Left colon (tissue), 2 donors: ENCODE measurements at regions not wholly inside any gene's neighbourhood (a gene's known extent, or its start where the extent isn't known, plus 50 kb on each side); places are given as distances from the start of the nearest gene placed in this dataset.
"Not testable (repeated sequence)": the region's sequence is repeated elsewhere in the genome, so short reads cannot be mapped to it uniquely, and the experiment has no call there.

ENCODE experiments used
- ATAC-seq: fragments of 200-7000 bp; cut with Tn5 transposase; one replicate; pipeline ENCODE4 v1.9.1; 2020; ENCODE audit warnings: mild to moderate bottlenecking, moderate library complexity
- DNase-seq, 2 donors: peaks; one replicate each; pipeline ENCODE4 v3.0.0-alpha.2; 2020
- intact Hi-C, 2 donors: fragments of 100-400 bp; cut with DNase I in 1 of 2; cut with micrococcal nuclease in 1 of 2; formaldehyde crosslinking; loops; one replicate each; pipeline versions ENCODE4 v1.11.2 to v1.14.0; 2022; cut with DNase I, micrococcal nuclease
- donor health status: DM: no; HTN: no; CAD: no.
- donor health status: DM: yes; HTN: yes; CAD: no.

DNA sequence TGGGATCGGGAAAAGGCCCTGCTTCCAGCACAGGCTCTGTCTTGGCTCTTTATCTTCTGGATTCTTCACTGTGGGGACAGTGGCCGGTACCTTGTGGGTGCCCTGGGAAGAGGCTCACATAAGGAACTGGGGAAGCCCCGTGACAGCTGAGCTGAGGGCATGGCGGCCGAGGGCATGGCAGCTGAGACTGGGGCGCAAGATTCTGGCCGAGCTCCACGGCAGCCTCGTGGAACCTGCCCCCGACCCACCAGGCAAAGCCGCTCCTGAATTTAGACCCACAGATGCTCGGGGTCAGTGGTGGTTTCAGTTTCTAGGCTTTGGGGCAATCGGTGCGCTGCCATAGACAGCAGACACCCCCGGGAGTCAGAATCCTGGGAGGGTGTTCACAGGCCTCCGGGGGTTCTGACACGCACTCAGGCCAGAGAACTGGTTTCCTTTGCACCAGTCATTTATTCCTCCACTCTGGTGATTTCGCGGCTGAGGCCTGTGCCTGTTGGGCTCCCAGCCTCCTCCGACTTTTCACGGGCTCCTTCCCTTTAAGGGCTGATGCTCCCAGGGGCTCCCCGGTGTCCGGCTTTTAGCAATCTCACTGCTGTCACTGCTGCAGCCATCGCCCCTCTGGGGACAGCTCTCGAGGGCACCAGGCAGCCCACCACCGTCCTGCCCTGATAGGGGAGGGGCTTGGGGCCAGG lies 117.6 kb downstream of the TEX29 start:
- DNase-seq: no peak

DNA sequence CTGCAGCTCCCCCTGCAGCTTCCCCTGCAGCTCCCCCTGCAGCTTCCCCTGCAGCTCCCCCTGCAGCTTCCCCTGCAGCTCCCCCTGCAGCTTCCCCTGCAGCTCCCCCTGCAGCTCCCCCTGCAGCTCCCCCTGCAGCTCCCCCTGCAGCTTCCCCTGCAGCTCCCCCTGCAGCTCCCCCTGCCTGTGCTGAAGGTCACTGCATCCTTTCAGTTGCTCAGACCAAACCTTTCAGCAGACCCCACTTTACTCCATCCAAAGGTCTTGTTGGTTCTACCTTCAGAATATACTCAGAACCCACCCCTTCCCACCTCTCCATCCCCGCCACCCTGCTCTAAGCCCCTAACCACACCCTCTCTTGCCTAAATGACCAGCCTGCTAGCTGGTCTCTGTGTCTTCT lies 120.0 kb downstream of the TEX29 start:
- DNase-seq, ATAC-seq, intact Hi-C loops: not testable (repeated sequence)

More for the DNA sequence above, 117.6 kb downstream of the TEX29 start:
- ATAC-seq: no peak
- intact Hi-C loops: no loop called here

DNA sequence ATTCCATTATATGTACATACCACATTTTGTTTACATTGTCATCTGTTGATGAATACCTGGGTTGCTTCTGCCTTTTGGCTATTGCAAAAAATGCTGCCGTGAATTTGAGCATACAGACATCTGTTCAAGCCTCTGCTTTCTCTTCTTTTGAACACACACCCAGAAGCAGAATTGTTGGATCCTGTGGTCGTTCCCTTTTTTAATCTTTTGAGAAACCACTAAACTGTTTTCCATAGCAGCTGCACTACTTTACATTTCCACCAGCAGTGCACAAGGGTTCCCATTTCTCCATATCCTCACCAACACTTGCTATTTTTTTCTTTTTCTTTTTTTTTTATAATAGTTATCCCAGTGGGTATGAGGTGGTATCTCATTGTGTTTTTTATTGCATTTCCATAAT lies 123.5 kb downstream of the TEX29 start:
- intact Hi-C loops: no loop called here
- DNase-seq (no peak), ATAC-seq (no peak)

DNA sequence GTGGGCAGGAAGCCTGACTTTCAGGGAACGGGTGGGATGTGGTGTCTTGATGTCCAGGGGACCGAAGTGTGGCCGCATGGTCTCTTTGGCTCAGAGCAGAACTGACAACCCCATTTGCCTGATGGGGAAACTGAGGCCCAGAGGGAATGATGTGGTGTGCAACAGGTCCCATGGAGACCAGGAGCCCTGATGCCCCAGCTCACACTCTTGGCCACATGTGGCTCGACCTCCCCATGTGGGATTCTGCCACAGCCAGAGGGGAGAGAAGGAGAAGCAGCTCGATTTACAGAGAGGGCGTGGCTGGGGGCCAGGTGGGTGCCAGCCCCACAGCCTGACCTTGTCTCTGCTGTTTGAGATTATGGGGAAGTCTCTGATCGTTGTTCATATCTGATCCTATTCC lies 128.1 kb downstream of the TEX29 start:
- intact Hi-C loops: no loop called here
- DNase-seq (no peak), ATAC-seq (no peak)

DNA sequence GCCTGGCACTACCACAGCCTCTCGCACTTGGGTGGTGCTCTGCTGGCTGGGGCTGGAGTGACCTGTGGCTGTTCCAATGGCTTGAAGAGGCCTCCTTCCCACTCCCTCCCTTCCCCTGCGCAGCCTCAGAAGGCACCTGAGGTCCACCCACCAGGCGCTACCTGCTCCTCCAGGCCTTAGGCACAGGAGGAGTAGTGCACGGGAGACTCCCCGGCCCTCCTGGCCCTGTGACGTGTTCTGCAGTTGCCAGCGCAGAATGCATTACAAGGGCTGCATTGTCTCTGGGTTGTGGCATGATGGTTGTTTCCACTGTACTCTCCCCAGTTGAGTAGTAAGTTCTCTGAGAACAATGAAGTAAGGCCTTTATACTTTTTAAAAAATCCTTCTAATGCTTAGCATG lies 128.6 kb downstream of the TEX29 start:
- no peak for ATAC-seq

DNA sequence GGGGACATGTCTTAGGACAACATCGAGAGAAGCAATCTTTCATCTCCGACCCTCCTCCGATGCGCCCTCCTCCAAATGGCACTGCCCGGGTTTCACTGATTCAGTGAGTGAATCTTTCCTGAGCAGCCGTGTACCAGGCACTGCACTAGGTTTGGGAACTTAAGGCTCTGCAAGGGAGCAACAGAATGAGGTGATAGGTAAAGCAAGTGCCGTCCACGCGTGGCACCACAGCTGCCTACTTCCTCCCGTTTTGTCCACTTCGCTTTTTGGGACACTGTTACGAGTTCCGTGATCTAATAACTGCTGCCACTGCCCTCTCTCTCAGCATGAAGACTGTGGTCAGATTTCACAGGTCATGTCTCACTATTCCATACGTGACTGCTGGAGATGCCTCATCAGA lies 131.0 kb downstream of the TEX29 start:
- ATAC-seq: no peak
- intact Hi-C loops: no loop called here
- DNase-seq: no peak

More for the DNA sequence above, 128.6 kb downstream of the TEX29 start:
- intact Hi-C loops: no loop called here
- DNase-seq: no peak

DNA sequence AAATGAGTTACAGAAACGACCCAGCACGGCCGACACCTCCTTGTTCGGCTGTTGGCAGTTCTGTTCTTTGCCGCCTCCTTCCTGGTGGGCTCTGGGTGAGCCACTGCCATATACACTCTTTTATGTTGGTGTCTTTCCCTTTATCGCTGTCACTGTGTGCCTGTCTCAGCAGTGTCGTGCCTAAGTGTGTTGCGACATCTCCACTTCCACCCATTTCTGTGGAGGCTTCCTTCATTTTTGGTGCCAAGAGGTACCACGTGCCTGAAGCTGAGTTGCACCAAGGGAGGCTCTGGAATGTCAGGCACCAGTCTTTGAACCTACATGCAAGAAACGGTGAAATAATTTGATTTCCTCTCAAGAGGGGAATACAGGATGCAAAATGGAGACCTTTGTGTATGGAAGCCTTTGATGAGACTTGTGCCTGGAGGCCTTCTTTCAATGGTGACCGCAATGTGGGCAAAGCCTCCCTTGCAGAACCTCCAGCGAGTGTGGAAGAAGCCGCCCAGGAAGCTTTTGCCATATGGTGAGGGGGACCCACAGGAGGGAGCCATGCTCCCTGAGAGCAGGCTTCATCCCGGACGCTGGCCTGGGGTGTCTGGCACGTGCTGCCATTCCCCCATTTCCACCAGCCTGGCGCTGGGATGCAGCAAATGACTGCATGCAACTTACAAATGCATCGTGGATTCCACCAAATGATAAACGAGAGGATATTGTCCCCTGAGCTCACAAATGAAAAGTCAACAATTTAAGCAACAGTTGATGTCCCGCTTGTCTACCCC lies 136.2 kb downstream of the TEX29 start:
- DNase-seq: no peak
- intact Hi-C loops: no loop called here
- ATAC-seq: no peak

DNA sequence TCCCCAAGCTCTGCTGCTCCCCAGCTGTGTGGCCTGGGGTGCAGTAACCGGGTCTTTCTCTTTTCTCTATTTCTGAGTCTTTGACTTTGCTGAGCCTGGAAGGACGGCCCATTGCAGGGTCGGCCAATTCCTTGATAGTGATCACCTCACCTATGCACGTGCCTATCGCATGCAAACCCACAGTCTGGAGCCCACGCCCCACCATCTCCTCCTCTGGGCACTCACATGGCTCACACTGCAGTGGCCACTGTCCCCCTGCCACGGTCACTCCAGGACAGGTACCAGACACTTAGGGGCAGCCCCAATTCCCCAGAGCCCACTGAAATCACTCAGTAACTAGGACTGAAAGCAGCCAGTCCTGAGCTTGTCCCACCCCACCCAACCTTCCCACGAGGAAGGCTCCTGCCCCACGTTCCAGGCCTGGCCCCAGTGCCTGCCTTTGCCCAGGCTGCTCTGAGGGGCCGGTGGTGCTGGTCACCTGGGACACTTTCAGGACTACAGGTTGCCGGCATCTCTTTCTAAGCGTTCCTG lies 137.6 kb downstream of the TEX29 start:
- ATAC-seq: no peak
- DNase-seq: no peak
- intact Hi-C loops: no loop called here

DNA sequence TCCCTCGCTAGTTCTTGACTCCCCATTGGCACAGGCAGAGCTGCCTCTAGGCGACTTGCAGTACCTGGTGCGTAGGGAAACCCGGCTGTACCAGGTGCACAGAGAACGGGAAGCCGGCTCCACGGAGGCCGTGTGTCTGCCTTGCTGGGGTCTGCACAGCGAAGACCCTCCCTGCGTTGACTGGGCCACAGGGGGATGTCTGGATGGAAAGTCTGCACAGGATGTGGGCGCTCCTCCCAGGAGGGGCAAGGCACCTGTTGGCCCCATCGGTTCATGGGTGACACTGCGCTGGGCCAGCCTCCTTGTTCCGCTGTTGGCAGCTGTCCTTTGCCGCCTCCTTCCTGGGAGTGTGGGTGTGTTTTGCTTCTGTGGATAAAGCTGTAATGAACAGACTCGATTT lies 138.3 kb downstream of the TEX29 start:
- intact Hi-C loops: no loop called here

DNA sequence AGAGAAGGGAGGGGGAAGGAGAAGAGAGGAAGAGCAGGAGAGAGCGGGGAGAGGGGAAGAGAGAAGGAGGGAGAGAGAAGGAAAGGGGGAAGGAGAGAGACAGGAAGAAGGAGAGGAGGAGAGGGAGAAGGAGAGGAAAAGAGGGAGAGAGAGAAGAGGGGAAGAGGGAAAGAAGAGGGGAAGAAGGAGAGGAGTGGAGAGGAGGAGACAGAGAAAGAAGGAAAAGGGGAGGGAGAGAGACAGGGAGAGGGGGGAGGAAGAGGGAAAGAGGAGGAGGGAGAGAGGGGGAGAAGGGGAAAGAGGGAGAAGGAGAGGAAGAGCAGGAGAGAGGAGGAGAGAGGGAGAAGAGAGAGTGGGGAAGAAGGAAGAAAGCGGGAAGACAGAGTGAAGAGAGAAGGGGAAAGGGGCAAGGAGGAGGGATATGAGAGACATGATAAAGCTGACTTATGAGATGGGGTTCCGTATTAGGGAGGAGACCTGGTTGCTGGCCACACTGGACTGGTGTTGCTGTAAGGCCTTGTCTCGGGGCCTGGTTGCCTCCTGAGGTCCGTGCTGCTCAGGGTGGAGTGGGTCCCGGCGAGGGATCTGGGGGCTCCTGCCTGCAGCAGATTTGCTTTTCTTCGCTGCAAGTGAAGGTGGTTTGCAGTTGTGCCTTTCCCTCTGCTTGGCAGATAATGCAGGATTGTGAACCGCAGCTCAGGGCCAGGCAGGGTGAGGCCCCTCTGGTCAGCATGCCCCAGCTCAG lies 139.5 kb downstream of the TEX29 start:
- no peak for ATAC-seq
- intact Hi-C loops: no loop called here
- DNase-seq: no peak

More for the DNA sequence above, 138.3 kb downstream of the TEX29 start:
- ATAC-seq (no peak), DNase-seq (no peak)

DNA sequence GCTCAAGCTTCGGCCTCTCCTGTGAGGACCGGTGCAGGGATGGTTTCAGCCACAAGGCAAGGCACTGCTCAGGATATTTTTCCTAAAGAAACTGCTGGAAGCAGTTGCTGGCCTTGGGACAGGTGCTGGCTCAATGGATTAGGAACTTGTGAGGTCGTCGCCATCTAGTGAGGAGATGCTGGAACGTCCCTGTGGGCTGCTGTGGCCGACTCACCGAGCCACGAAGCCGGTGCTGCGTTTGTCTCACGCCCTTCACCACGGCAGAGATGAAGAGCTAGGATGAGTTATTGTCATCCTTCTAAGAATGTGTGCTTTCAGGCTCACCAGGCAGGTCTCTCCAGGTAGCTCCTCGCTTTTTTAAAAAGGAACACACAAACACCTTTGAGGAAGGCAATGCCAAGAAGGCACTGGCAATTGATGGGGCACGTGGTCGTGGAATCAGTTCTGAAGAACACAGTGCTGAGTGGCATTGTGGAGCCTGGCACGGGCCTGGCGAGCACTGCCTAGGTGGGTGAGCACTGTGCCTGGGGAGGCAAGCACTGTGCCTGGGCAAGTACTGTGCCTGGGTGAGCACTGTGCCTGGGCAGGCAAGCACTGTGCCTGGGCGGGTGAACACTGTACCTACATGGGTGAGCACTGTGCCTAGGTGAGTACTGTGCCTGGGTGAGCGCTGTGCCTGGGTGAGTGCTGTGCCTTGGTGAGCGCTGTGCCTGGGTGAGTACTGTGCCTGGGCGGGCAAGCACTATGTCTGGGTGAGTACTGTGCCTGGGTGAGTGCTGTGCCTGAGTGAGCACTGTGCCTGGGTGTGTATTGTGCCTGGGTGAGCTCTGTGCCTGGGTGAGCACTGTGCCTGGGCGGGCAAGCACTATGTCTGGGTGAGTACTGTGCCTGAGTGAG lies 140.4 kb downstream of the TEX29 start:
- DNase-seq (peak in 1 of 2 donors; percentile 19), ATAC-seq (peak; percentile 61)
- intact Hi-C loops: no loop called here

DNA sequence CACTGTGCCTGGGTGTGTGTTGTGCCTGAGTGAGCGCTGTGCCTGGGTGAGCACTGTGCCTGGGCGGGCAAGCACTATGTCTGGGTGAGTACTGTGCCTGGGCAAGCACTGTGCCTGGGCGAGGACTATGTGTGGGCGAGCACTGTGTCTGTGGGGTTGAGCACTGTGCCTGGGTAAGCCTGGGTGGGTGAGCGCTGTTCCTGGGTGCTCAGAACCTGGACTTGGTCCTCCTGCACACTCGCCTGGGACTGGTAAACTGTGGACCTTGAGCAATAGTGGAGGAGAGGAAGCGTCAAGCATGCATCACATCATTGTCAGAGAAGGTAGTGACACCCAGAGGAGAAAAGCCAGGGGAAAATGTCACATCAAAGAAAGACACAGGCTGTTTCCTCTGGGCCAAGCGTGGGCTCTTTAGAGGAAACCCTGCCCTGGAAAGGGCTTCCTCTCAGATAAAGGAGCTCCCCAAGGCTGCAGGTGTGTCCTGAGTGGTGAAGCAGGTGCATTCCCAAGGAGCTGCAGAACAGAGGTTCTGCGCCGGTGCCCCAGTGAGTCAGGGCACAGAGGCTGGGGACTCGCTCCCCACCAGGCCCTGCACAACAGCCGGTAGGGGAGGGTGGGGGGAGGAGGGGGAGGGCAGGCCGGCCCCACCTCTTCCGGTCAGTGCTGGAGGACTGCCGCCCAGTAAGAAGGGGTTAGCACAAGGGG lies 141.2 kb downstream of the TEX29 start:
- DNase-seq: no peak

DNA sequence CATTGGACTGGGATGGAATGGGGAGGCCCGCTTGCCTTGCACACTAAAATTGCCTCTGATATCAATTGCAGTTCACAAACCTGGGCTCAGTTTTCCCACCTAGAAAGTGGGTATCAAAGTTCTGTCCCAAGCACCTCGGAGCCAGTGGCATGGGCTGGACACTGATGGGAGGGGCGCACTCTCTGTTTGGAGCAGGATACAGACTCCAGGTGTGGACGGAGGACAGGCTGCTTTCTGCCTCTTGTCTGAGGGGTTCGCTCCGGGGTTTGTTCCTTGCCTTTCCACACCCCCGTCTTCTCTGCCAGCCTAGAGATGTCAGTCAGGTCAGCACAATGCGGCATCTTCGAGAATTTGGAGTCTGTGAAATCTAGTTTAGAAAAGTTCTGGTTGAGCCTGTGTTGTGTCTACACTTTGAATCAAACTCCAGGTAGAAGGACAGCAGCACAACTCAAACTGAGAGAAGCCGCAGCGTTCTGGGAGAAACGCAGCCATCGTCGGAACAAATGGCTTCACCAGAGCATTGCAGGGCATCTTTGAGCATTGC lies 141.9 kb downstream of the TEX29 start:
- no peak for ATAC-seq
- intact Hi-C loops: no loop called here
- no peak for DNase-seq

More for the DNA sequence above, 141.2 kb downstream of the TEX29 start:
- no peak for ATAC-seq
- intact Hi-C loops: no loop called here

DNA sequence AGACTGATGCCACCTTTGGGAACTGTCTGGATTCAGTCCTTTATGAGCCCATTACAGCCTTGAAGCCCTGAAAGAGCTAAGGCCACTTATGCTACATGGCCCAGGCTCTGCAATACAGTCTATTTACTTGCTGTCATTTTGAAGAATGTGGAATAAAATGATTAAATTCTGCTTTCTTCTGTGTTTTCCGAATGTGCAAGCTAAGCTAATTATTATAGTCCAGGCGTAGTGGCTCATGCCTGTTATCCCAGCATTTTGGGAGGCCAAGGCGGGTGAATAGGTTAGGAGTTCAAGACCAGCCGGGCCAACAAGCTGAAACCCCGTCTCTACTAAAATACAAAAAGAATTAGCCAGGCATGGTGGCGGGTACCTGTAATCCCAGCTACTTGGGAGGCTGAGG lies 142.5 kb downstream of the TEX29 start:
- intact Hi-C loops: no loop called here
- ATAC-seq (no peak), DNase-seq (no peak)

DNA sequence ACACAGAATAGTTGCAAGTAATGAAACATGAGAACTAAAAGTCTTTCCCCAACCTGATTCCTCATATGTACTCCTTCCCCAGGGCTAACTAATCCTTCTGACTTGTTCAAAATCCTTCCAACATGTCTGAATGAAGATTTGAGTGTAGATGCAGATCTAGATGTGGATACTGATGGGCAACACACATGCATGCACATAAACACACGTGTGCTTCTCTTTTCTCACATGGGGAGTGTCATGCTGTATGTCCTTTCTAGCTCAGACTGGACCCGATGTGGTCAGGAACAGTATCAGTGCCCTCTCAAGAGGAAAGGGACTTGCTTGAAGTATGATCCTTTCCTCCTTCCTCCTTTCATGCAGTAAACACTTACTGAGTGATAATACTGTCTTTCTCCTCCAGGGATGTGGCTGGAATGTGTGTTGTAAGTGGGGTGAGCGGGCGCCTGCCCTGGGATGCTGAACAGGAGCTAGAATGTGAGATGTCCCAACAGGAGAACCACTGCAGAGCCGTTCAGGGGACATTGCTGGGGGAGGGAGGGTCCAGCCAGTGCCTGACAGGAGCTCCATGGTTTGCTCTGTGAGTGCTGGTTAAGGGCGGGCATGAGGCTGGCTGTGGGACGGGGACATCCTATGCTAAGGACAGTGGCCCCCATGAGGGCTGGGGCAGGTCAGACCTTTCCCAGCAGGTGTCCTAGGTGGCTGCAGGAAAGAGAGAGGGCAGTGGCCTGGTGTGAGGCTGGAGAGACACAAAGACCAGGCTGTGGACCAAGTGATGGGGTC lies 146.9 kb downstream of the TEX29 start:
- intact Hi-C loops: no loop called here
- DNase-seq (no peak), ATAC-seq (no peak)

DNA sequence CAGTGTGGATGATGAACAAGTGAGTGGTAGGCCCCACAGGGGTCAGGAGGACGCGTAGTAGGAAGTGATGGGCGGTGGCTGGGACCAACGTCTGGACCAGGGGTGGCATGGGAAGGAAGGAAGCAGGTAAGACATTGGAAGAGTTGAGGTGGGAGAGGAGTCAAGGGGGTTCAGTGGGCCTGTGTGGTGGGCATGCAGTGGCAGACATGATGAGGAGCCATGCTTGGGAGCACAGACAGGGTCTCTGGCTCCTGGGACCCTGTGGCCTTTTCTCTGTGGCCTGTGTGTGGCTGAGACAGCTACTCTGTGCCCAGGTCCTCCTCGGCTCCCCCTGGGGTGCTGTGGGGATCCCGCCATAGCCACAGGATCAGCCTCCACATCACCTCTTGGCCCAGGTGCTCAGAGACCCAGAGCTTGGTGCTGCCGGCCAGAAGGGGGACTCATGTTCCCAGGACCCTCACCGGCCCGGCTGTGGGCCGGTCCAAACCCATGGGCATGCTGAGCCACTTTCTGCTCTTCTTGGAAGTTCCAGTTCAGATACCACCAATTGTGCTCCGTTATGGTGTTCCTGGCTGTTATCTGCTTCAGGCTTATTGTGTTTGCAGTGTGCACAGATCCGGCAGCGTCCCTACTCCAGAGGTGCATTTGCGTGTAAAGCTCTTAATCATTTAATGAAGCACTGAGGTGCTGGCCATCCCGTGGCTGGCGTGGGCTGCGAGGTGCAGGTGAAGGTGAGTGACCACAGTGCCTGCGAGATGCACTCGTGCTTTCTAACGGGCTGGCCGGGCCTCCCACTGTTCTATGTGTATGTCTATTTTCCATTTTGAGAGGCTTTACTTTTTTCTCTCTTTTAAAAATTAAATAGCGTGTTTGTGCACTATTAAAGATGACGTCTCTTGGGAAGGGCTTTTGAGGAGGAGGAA lies 147.9 kb downstream of the TEX29 start:
- ATAC-seq (no peak), DNase-seq (no peak)
- intact Hi-C loops: no loop called here
